VCaP (cell line): ENCODE measurements at regions not wholly inside any gene's neighbourhood (a gene's known extent, or its start where the extent isn't known, plus 50 kb on each side); places are given as distances from the start of the nearest gene placed in this dataset.

Experiments
- H3K27ac ChIP-seq: fragments of 450-650 bp; 2 replicates; pipeline ENCODE4 v1.5.1; 2017
- CTCF ChIP-seq: fragments of 450-650 bp; conservative IDR thresholded peaks from 2 replicates; pipeline ENCODE4 v1.5.1; 2017; ENCODE audit warnings: mild to moderate bottlenecking, moderate library complexity

DNA sequence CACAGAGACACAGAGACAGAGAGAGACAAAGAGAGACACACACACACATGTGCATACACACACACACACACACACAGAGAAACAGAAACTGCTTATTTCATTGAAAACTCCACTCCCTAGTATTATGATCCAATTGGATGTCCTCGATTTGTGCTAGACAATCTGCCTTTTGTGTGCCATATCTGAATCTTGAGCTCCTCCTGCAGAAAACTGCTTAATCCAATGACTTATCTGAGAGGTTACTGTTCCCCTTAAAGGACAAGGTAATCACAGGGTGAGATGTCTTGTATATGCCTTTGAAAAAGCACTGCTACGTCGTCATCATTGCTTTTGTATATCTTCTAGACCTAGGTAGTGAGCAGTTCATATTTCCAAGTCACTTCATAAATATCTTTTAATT is 371.5 kb downstream of the LRIG3 start:
- TF ChIP-seq CTCF: no peak
- no peak overlapping the region for H3K27ac ChIP-seq

- no peak for TF ChIP-seq CTCF
- H3K27ac ChIP-seq: no peak overlapping the region
Measured at GRCh38 chr12:58554522-58555157, 365.7 kb downstream of the LRIG3 start.

DNA sequence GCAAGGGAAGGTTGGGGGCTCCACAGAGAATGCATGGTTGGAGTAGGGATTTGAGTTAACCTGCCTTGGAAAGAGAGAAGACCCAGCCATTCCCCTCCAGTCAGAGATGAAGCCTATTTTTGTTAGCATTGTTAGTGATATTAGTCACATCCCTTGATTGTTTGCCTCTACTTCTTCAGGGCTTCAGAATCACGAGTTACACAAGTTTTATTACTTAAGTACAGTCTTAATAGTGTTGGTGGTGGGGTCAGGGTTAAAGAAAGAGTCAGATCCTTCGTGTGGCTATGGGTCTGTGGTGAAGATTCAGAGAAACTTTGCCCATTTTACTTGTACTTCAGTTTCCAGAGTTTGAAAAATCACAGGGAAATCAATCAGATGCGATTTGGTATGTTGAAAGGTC is 363.1 kb downstream of the LRIG3 start:
- TF ChIP-seq CTCF: no peak
- H3K27ac ChIP-seq: no peak overlapping the region

GRCh38 chr12:58557661-58558060 is 362.6 kb downstream of the LRIG3 start:
- no peak overlapping the region for H3K27ac ChIP-seq

DNA sequence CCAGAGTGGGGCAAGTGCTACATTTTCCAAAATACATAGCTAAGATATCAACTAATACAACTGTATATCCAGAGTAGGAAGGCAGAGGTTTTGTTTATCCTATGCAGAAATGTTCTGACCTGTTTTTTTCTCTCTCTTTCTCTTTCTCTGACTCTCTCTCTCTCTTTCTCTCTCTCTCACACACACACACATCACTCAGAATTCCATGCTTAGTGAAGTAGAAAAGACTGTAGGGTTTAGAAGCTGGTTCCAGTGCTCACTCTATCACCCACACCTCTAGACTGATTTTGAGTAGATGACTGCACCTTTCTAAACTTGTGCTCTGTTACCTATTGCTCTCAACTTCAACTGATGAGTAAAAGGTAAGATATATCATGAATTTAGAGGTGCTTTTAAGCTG is 356.7 kb downstream of the LRIG3 start:
- no peak for TF ChIP-seq CTCF
- H3K27ac ChIP-seq: no peak overlapping the region

More at GRCh38 chr12:58557661-58558060, 362.6 kb downstream of the LRIG3 start:
- no peak for TF ChIP-seq CTCF

DNA sequence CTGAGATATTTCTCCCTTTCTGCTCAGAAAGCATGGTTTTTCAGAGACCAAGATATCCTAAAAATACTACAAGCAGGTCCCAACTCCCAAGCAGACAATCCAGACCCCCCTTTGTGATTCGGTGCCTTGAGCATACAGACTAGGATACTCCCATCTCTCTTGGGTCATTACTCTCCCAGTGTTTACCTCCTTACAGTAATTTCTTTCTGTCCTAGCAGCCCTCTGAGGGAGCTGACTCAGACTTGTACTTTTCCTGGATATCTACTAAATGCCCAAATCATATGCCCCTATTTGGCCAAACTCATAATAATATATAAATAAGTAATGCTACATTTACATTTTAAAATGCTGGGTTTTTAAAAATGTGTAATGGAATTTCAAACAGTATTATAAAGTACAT is 355.6 kb downstream of the LRIG3 start:
- no peak overlapping the region for H3K27ac ChIP-seq
- no peak for TF ChIP-seq CTCF

- no peak for TF ChIP-seq CTCF
- H3K27ac ChIP-seq: no peak overlapping the region
Measured at GRCh38 chr12:58566599-58566998, 353.7 kb downstream of the LRIG3 start.

GRCh38 chr12:58567189-58567588 is 353.1 kb downstream of the LRIG3 start:
- TF ChIP-seq CTCF: no peak
- no peak overlapping the region for H3K27ac ChIP-seq
